22Rv1 (cell line): ENCODE measurements at regions not wholly inside any gene's neighbourhood (a gene's known extent, or its start where the extent isn't known, plus 50 kb on each side); places are given as distances from the start of the nearest gene placed in this dataset.

Experiments used
- H3K27ac ChIP-seq: fragments of 450-650 bp; 2 replicates; pipeline ENCODE4 v1.5.1; 2017
- ZFX ChIP-seq: fragments of 450-650 bp; IDR thresholded peaks from 2 replicates; pipeline ENCODE4 v1.6.1; 2017; ENCODE audit warnings: antibody characterized with exemption, borderline replicate concordance
- TF ChIP-seq, protein P1 (sequence below): fragments of 450-650 bp; IDR thresholded peaks from 2 replicates; pipeline ENCODE4 v1.5.1; 2017; ENCODE audit warnings: mild to moderate bottlenecking

DNA sequence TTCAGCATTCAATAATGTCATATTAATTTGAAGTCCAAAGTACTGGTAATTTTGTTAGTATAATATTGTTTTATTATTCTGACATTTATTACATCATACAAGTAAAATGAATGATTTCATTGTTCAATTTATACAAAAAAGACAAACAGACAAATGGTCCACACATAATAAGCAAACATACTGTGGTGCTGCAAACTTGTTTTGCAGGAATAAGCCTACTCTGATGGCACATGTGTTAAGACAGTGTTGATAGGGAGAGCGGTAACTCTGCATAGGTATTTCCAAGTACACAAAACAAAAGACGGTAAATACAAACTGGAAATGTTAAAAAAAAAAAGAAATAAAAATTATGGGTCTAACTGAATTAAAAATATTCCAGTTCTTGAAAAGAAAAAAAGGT, 59.7 kb upstream of the DPYD start:
- TF ChIP-seq ZFX, result no peak

DNA sequence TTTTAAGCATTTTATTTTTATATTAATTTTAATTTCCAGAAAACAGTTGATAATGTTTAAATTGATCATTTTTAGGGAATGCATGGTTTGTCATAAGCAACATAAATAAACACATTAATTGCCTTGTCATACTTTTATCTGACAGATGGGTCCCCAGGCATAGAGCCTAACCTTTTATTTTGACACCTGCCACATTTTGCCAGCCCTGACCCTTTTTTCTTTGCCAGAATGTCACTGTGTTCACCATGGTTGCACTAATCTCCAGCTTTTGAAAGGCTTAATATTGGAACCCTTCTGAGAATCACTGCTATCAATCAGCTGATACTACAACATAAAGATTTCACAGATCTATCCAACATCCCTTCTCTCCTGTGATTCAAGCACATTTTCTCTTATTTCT, 56.0 kb upstream of the DPYD start:
- H3K27ac ChIP-seq, result no peak overlapping the region
- TF ChIP-seq, protein P1, sequence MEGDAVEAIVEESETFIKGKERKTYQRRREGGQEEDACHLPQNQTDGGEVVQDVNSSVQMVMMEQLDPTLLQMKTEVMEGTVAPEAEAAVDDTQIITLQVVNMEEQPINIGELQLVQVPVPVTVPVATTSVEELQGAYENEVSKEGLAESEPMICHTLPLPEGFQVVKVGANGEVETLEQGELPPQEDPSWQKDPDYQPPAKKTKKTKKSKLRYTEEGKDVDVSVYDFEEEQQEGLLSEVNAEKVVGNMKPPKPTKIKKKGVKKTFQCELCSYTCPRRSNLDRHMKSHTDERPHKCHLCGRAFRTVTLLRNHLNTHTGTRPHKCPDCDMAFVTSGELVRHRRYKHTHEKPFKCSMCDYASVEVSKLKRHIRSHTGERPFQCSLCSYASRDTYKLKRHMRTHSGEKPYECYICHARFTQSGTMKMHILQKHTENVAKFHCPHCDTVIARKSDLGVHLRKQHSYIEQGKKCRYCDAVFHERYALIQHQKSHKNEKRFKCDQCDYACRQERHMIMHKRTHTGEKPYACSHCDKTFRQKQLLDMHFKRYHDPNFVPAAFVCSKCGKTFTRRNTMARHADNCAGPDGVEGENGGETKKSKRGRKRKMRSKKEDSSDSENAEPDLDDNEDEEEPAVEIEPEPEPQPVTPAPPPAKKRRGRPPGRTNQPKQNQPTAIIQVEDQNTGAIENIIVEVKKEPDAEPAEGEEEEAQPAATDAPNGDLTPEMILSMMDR, result no peak
- no peak for TF ChIP-seq ZFX

More for the DNA sequence above, 59.7 kb upstream of the DPYD start:
- no peak overlapping the region for H3K27ac ChIP-seq
